ENCODE measurements at regions not wholly inside any gene's neighbourhood (a gene's known extent, or its start where the extent isn't known, plus 50 kb on each side); places are given as distances from the start of the nearest gene placed in this dataset.

DNA sequence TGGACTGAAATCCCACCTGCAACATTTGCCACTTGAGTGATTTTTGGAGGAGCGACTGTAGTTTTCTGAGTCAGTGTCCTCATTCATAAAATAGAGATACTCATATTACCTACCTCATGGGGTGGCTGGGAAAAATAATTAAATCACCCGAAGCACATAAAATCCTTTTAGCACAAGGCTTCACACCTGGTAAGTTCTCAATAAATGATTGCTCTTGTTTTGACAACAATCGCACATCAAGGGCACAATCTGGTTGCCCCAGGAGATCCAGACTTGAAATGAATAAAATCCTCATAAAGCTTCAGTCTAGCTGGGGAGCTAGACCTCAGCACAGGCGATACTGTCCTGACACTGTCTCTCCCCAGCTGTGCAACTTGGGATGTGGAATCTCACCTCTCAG is 76.0 kb upstream of the CCDC60 start (continued):
- TF ChIP-seq ZNF446 (CRISPR knock-in tag; IDR thresholded peaks at IDR 0.05) (no peak), RCOR2 (CRISPR knock-in tag; IDR thresholded peaks at IDR 0.05) (no peak), PRPF4 (IDR thresholded peaks at IDR 0.05; ENCODE audit: low read depth, low read length, poor library complexity, severe bottlenecking) (no peak), AGO2 (optimal IDR thresholded peaks at IDR 0.05; ENCODE audit: low read depth, low read length) (no peak)

DNA sequence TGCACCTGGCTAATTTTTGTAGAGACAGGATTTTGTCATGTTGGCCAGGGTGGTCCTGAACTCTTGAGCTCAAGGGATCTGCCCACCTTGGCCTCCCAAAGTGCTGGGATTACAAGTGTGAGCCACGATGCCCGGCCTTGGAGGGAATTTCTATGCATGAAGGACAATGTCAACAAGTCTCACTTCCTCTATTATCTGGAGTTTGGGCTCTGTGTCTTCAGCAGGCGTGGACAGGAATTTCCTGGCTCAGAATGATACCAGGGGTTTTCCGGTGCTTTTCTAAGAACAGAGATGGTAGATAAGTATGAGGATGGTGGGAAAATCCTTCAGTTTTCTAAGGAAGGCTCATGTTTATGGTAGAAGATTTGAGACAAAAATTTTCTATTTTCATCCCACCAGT is 75.0 kb upstream of the CCDC60 start:
- FAIRE-seq (no peak), ATAC-seq (no peak), DNase-seq (ENCODE audit: low spot score) (no peak)
- no TSS peak for BruUV-seq (replicated peaks)
- H3K27me3 ChIP-seq (ENCODE audit: control insufficient read depth in 1 of 2, insufficient read depth in 2 of 2, low read length in 2 of 2): no peaks in the 10 kb centered on the region
- no peaks in the 10 kb centered on the region for H3K79me2 ChIP-seq (ENCODE audit: insufficient read depth, low read length)
- H3K9me3 ChIP-seq (ENCODE audit: low read length): no peaks in the 10 kb centered on the region
- no peak overlapping the region for H3K4me3 ChIP-seq (replicated peaks in 1 of 3; ENCODE audit: insufficient read depth in 1 of 3, low read depth in 2 of 3, low read length in 3 of 3)
- intact Hi-C loops (cut with micrococcal nuclease; ENCODE audit: unreplicated experiment): no loop called here
- H4K20me1 ChIP-seq (ENCODE audit: insufficient read depth, low read length): no peaks in the 10 kb centered on the region
- no peak overlapping the region for H2AFZ ChIP-seq (ENCODE audit: low read length)
- POLR2A ChIA-PET: no interaction called here
- no peaks in the 10 kb centered on the region for H3K4me1 ChIP-seq (ENCODE audit: insufficient read depth, low read length)
- 4% methylated on average over 4 of the region's 4 CpGs for WGBS (ENCODE audit: low lambda C conversion rate)
- in situ Hi-C loops (cut with HindIII; ENCODE audit: extremely low pct_ligation_motif_present, low pct_unique_long_range_greater_than_20kb): no loop called here
- H3K4me2 ChIP-seq (ENCODE audit: low read depth, low read length): no peak overlapping the region
- no peak overlapping the region for H3K27ac ChIP-seq (ENCODE audit: extremely low read length, insufficient read depth, low read length)
- H3K9ac ChIP-seq (ENCODE audit: insufficient read depth, low read depth, low read length): no peak overlapping the region
- H3K36me3 ChIP-seq (replicated peaks in 1 of 2; ENCODE audit: control insufficient read depth in 1 of 2, insufficient read depth in 2 of 2, low read length in 2 of 2): no peaks in the 10 kb centered on the region
- CTCF ChIA-PET (ENCODE audit: low intra/inter-chr PET ratio, low total read pairs): no interaction called here
- TF ChIP-seq, protein P1, sequence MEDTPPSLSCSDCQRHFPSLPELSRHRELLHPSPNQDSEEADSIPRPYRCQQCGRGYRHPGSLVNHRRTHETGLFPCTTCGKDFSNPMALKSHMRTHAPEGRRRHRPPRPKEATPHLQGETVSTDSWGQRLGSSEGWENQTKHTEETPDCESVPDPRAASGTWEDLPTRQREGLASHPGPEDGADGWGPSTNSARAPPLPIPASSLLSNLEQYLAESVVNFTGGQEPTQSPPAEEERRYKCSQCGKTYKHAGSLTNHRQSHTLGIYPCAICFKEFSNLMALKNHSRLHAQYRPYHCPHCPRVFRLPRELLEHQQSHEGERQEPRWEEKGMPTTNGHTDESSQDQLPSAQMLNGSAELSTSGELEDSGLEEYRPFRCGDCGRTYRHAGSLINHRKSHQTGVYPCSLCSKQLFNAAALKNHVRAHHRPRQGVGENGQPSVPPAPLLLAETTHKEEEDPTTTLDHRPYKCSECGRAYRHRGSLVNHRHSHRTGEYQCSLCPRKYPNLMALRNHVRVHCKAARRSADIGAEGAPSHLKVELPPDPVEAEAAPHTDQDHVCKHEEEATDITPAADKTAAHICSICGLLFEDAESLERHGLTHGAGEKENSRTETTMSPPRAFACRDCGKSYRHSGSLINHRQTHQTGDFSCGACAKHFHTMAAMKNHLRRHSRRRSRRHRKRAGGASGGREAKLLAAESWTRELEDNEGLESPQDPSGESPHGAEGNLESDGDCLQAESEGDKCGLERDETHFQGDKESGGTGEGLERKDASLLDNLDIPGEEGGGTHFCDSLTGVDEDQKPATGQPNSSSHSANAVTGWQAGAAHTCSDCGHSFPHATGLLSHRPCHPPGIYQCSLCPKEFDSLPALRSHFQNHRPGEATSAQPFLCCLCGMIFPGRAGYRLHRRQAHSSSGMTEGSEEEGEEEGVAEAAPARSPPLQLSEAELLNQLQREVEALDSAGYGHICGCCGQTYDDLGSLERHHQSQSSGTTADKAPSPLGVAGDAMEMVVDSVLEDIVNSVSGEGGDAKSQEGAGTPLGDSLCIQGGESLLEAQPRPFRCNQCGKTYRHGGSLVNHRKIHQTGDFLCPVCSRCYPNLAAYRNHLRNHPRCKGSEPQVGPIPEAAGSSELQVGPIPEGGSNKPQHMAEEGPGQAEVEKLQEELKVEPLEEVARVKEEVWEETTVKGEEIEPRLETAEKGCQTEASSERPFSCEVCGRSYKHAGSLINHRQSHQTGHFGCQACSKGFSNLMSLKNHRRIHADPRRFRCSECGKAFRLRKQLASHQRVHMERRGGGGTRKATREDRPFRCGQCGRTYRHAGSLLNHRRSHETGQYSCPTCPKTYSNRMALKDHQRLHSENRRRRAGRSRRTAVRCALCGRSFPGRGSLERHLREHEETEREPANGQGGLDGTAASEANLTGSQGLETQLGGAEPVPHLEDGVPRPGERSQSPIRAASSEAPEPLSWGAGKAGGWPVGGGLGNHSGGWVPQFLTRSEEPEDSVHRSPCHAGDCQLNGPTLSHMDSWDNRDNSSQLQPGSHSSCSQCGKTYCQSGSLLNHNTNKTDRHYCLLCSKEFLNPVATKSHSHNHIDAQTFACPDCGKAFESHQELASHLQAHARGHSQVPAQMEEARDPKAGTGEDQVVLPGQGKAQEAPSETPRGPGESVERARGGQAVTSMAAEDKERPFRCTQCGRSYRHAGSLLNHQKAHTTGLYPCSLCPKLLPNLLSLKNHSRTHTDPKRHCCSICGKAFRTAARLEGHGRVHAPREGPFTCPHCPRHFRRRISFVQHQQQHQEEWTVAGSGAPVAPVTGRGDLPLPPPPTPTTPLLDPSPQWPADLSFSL (CRISPR knock-in tag; IDR thresholded peaks at IDR 0.05): no peak
- TF ChIP-seq NKX3-1 (CRISPR knock-in tag; IDR thresholded peaks at IDR 0.05) (no peak), XBP1 (CRISPR knock-in tag; IDR thresholded peaks at IDR 0.05) (no peak), AKAP8 (CRISPR knock-in tag; IDR thresholded peaks at IDR 0.05) (no peak), ZNF564 (CRISPR knock-in tag; IDR thresholded peaks at IDR 0.05) (no peak), NFATC3 (CRISPR knock-in tag; IDR thresholded peaks at IDR 0.05) (no peak), ZNF331 (CRISPR knock-in tag; IDR thresholded peaks at IDR 0.05) (no peak), ZNF878 (CRISPR knock-in tag; IDR thresholded peaks at IDR 0.05) (no peak), SMARCC2 (IDR thresholded peaks at IDR 0.05) (no peak), ZNF501 (CRISPR knock-in tag; IDR thresholded peaks at IDR 0.05) (no peak)
- TF ChIP-seq, protein P2, sequence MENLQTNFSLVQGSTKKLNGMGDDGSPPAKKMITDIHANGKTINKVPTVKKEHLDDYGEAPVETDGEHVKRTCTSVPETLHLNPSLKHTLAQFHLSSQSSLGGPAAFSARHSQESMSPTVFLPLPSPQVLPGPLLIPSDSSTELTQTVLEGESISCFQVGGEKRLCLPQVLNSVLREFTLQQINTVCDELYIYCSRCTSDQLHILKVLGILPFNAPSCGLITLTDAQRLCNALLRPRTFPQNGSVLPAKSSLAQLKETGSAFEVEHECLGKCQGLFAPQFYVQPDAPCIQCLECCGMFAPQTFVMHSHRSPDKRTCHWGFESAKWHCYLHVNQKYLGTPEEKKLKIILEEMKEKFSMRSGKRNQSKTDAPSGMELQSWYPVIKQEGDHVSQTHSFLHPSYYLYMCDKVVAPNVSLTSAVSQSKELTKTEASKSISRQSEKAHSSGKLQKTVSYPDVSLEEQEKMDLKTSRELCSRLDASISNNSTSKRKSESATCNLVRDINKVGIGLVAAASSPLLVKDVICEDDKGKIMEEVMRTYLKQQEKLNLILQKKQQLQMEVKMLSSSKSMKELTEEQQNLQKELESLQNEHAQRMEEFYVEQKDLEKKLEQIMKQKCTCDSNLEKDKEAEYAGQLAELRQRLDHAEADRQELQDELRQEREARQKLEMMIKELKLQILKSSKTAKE (CRISPR knock-in tag; IDR thresholded peaks at IDR 0.05; ENCODE audit: borderline replicate concordance): no peak
- TF ChIP-seq, protein P3, sequence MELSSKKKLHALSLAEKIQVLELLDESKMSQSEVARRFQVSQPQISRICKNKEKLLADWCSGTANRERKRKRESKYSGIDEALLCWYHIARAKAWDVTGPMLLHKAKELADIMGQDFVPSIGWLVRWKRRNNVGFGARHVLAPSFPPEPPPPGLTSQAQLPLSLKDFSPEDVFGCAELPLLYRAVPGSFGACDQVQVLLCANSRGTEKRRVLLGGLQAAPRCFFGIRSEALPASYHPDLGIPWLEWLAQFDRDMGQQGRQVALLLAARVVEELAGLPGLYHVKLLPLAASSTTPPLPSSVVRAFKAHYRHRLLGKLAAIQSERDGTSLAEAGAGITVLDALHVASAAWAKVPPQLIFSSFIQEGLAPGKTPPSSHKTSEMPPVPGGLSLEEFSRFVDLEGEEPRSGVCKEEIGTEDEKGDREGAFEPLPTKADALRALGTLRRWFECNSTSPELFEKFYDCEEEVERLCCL (CRISPR knock-in tag; IDR thresholded peaks at IDR 0.05; ENCODE audit: borderline replicate concordance): no peak
